VCaP (cell line): ENCODE measurements at regions not wholly inside any gene's neighbourhood (a gene's known extent, or its start where the extent isn't known, plus 50 kb on each side); places are given as distances from the start of the nearest gene placed in this dataset.
"Not testable (repeated sequence)": the region's sequence is repeated elsewhere in the genome, so short reads cannot be mapped to it uniquely, and the experiment has no call there.

Experiments
- H3K27ac ChIP-seq: fragments of 450-650 bp; 2 replicates; pipeline ENCODE4 v1.5.1; 2017
- TF ChIP-seq, protein P1 (sequence below): fragments of 450-650 bp; conservative IDR thresholded peaks from 2 replicates; pipeline ENCODE4 v1.5.1; 2017; ENCODE audit warnings: mild to moderate bottlenecking, moderate library complexity

- TF ChIP-seq, protein P1, sequence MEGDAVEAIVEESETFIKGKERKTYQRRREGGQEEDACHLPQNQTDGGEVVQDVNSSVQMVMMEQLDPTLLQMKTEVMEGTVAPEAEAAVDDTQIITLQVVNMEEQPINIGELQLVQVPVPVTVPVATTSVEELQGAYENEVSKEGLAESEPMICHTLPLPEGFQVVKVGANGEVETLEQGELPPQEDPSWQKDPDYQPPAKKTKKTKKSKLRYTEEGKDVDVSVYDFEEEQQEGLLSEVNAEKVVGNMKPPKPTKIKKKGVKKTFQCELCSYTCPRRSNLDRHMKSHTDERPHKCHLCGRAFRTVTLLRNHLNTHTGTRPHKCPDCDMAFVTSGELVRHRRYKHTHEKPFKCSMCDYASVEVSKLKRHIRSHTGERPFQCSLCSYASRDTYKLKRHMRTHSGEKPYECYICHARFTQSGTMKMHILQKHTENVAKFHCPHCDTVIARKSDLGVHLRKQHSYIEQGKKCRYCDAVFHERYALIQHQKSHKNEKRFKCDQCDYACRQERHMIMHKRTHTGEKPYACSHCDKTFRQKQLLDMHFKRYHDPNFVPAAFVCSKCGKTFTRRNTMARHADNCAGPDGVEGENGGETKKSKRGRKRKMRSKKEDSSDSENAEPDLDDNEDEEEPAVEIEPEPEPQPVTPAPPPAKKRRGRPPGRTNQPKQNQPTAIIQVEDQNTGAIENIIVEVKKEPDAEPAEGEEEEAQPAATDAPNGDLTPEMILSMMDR = no peak
- H3K27ac ChIP-seq = no peak overlapping the region
Observed at GRCh38 chr14:84482256-84483071, 1047.5 kb upstream of the FLRT2 start.

DNA sequence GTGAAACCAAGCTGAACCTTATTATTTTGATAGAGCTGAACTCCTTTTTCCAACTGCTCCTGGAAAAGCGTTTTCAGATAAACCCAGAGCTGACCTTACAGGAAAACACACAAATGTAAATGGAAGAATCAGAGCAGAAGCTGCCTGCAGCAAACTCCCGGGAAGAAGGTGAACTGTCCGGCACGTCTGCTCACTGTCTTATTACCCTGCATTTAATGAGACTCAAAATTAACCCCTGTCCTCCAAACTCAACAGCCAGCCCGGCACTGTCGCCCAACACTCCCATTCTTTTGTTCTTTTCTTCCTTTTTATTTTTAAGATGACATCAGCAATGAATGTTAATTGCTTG lies 1046.9 kb upstream of the FLRT2 start:
- TF ChIP-seq, protein P1 = no peak
- H3K27ac ChIP-seq = no peak overlapping the region

GRCh38 chr14:84484243-84484642 lies 1045.7 kb upstream of the FLRT2 start:
- not testable (repeated sequence) for H3K27ac ChIP-seq

- H3K27ac ChIP-seq = no peak overlapping the region
- TF ChIP-seq, protein P1 = no peak
Observed at GRCh38 chr14:84485036-84485435, 1044.9 kb upstream of the FLRT2 start.

- no peak overlapping the region for H3K27ac ChIP-seq
- TF ChIP-seq, protein P1 = no peak
Observed at GRCh38 chr14:84490081-84490480, 1039.9 kb upstream of the FLRT2 start.

DNA sequence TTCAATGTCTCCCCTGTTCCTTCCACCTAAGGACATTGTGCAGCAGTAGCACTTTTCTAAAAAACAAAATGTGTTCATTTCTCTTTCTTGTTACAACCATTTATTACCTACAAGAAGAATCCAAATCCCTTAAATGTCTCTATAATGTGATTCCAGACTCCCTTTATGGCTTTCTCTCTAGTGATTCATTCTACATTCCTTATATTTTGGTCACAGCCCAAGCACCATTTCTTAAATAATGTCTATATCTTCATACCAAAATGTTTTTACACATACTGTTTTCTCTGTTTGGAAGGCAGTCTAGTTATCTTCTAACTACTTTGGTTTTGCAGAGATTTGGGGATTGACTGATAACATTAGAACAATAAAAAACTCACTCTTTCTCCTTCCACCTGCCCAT lies 1037.3 kb upstream of the FLRT2 start:
- TF ChIP-seq, protein P1 = no peak
- H3K27ac ChIP-seq = no peak overlapping the region

- TF ChIP-seq, protein P1 = peak; percentile 22; the same call in 1 of the 2 replicates
- H3K27ac ChIP-seq = no peak overlapping the region
Observed at GRCh38 chr14:84493779-84494178, 1036.2 kb upstream of the FLRT2 start.

DNA sequence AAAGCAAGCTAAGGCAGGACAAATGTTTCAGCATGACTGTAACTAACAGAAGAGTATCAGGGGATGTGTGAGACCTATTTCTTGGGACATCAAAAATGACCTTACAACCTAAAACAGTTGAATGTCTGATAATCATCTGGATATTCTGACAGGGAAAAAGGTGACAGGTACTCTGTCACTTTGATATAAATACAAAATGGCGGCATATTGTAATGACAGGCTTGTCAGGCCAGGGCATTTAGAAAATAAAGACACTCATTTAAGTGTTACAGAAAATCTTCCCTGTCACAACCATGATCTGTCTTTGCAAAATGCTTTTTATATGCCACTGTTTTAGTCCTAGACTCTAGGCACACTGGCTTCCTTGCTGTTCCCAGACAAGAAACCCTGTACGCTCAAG lies 1033.3 kb upstream of the FLRT2 start:
- H3K27ac ChIP-seq = no peak overlapping the region
- TF ChIP-seq, protein P1 = no peak

DNA sequence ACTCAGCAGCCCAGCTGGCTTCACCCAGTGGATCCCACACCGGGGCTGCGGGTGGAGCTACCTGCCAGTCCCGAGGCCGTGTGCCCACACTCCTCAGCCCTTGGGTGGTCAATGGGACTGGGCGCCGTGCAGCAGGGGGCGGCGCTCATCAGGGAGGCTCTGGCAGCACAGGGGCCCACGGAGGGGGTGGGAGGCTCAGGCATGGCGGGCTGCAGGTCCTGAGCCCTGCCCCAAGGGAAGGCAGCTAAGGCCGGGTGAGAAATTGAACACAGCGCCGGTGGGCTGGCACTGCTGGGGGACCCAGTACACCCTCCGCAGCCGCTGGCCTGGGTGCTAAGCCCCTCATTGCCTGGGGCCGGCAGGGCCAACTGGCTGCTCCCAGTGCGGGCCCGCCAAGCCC lies 1017.1 kb upstream of the FLRT2 start:
- H3K27ac ChIP-seq = not testable (repeated sequence)
